ENCODE measurements at regions not wholly inside any gene's neighbourhood (a gene's known extent, or its start where the extent isn't known, plus 50 kb on each side); places are given as distances from the start of the nearest gene placed in this dataset.
A peak's percentile ranks its signal among the peaks of the same experiment; 100 is the strongest.

GRCh38 chr10:4064489-4064888, 279.5 kb upstream of the KLF6 start:
- H3K4me1 ChIP-seq, result peaks cover 32 to 80% (median 59%) of the 10 kb centered on the region in 4 donors
- TF ChIP-seq EP300 (IDR thresholded peaks at IDR 0.05; ENCODE audit: low read depth), result no peak
- TF ChIP-seq, protein P1, sequence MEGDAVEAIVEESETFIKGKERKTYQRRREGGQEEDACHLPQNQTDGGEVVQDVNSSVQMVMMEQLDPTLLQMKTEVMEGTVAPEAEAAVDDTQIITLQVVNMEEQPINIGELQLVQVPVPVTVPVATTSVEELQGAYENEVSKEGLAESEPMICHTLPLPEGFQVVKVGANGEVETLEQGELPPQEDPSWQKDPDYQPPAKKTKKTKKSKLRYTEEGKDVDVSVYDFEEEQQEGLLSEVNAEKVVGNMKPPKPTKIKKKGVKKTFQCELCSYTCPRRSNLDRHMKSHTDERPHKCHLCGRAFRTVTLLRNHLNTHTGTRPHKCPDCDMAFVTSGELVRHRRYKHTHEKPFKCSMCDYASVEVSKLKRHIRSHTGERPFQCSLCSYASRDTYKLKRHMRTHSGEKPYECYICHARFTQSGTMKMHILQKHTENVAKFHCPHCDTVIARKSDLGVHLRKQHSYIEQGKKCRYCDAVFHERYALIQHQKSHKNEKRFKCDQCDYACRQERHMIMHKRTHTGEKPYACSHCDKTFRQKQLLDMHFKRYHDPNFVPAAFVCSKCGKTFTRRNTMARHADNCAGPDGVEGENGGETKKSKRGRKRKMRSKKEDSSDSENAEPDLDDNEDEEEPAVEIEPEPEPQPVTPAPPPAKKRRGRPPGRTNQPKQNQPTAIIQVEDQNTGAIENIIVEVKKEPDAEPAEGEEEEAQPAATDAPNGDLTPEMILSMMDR (IDR thresholded peaks at IDR 0.05), result no peak
- TF ChIP-seq POLR2A (IDR thresholded peaks at IDR 0.05), result no peak
- TF ChIP-seq POLR2AphosphoS5 (IDR thresholded peaks at IDR 0.05), result no peak
- no peak overlapping the region for H3K27ac ChIP-seq
- no peaks in the 10 kb centered on the region for H3K36me3 ChIP-seq
- no peaks in the 10 kb centered on the region for H3K27me3 ChIP-seq
- intact Hi-C loops (cut with DNase I; ENCODE audit: low total_unique reads), result no loop called here
- in situ Hi-C loops (cut with MboI; ENCODE audit: low pct_ligation_motif_present in 1 of 4, low pct_unique_long_range_greater_than_20kb in 1 of 4, low sequenced_read_pairs in 3 of 4), result loop anchor here in 2 of 4 donors (25.0 kb wide), 3 partner anchors 98 to 602 kb away; no protein-coding TSS in a partner anchor
- H3K4me3 ChIP-seq, result no peak overlapping the region
- no peak for DNase-seq
- 93% methylated on average over 3 to 6 of the region's 6 CpGs for WGBS, 2 donors (ENCODE audit: low coverage in 1 of 2)
- H3K9me3 ChIP-seq, result no peaks in the 10 kb centered on the region

DNA sequence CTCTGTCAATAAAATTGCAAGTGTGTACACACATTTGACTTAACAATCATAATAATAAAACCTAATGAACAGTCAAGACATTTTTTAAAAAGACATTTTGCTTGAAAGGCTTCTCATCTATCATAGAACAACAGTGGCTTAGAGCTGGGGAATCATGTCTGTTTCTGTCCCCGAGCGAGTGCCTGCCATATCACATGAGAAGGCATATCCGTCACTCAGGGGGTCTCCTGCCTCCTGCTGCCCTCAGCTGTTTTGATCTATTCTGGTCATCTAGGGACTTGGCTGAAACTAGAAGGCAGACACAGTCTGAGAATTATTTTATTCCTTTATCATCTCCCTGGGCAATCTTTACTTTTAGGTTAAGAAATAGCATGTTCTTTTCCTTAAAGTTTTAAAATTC, 278.7 kb upstream of the KLF6 start:
- H3K4me1 ChIP-seq, result peaks cover 35 to 79% (median 63%) of the 10 kb centered on the region in 4 donors
- intact Hi-C loops (cut with DNase I; ENCODE audit: low total_unique reads) (no loop called here), in situ Hi-C loops (cut with MboI; ENCODE audit: low pct_ligation_motif_present in 1 of 4, low pct_unique_long_range_greater_than_20kb in 1 of 4, low sequenced_read_pairs in 3 of 4) (loop anchor here in 2 of 4 donors (25.0 kb wide), 3 partner anchors 99 to 601 kb away; no protein-coding TSS in a partner anchor)
- no peaks in the 10 kb centered on the region for H3K36me3 ChIP-seq
- H3K9me3 ChIP-seq, result no peaks in the 10 kb centered on the region
- peak overlapping the region in 3 of 4 donors; percentile 81 to 86 (median 85) for H3K27ac ChIP-seq
- no peak for TF ChIP-seq POLR2A (IDR thresholded peaks at IDR 0.05)
- TF ChIP-seq, protein P1 (IDR thresholded peaks at IDR 0.05), result no peak
- no peak for TF ChIP-seq EP300 (IDR thresholded peaks at IDR 0.05; ENCODE audit: low read depth)
- TF ChIP-seq POLR2AphosphoS5 (IDR thresholded peaks at IDR 0.05), result no peak
- no peaks in the 10 kb centered on the region for H3K27me3 ChIP-seq
- WGBS, 2 donors (ENCODE audit: low coverage in 1 of 2), result 88 to 95% methylated on average over 3 of the region's 3 CpGs
- no peak overlapping the region for H3K4me3 ChIP-seq
- no peak for DNase-seq

DNA sequence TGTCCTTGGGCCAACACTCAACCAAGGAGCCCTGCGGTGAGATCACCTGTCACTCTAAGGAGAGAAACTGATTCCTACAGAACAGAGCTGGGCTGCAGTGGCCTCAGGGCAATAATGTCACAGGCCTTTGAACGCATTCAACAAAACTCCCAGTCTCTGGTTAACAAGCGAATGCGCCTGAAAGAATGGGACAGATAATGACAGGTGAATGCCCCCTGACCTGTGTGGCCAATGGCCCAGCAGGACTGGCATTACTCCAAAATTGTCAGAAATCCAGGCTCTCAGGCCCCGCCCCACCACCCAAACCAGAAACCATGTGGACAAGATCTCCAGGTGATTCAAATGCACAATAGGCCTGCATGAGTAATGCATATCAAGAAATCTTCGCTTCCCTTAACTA, 277.7 kb upstream of the KLF6 start:
- no peak overlapping the region for H3K4me3 ChIP-seq
- no peaks in the 10 kb centered on the region for H3K9me3 ChIP-seq
- no peak for DNase-seq
- 96% methylated on average over 6 of the region's 6 CpGs; no CpG with 5 or more reads in 1 of the 2 donors for WGBS, 2 donors (ENCODE audit: low coverage in 1 of 2)
- no peaks in the 10 kb centered on the region for H3K27me3 ChIP-seq
- TF ChIP-seq POLR2AphosphoS5 (IDR thresholded peaks at IDR 0.05) (no peak), EP300 (IDR thresholded peaks at IDR 0.05; ENCODE audit: low read depth) (no peak), POLR2A (IDR thresholded peaks at IDR 0.05) (no peak)
- TF ChIP-seq, protein P1 (IDR thresholded peaks at IDR 0.05), result no peak
- peak overlapping the region; percentile 80 to 86 (median 83) for H3K27ac ChIP-seq
- intact Hi-C loops (cut with DNase I; ENCODE audit: low total_unique reads) (no loop called here), in situ Hi-C loops (cut with MboI; ENCODE audit: low pct_ligation_motif_present in 1 of 4, low pct_unique_long_range_greater_than_20kb in 1 of 4, low sequenced_read_pairs in 3 of 4) (loop anchor here in 2 of 4 donors (25.0 kb wide), 3 partner anchors 100 to 600 kb away; no protein-coding TSS in a partner anchor)
- H3K4me1 ChIP-seq, result peaks cover 35 to 80% (median 62%) of the 10 kb centered on the region in 4 donors
- no peaks in the 10 kb centered on the region for H3K36me3 ChIP-seq

DNA sequence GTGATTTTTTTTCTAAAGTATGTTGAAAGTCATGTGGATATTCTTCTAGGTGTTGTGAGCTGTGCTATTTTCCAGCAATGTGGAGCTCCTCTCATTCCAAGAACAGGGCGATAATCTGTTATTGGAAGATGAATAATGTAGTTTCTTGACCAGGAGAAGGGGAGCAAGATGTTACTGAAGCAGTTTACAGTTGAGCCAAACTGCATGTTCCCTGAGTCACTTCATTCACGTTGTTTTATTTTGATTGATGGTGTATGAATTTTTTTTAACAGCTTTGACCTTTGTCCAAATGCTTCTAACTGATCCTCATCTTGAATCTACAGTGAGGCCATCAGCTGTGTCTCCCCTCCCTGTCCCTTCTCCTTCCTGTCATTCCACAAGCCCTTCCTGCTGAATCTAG, 277.1 kb upstream of the KLF6 start:
- in situ Hi-C loops (cut with MboI; ENCODE audit: low pct_ligation_motif_present in 1 of 4, low pct_unique_long_range_greater_than_20kb in 1 of 4, low sequenced_read_pairs in 3 of 4), result loop anchor here in 2 of 4 donors (25.0 kb wide), 3 partner anchors 100 to 600 kb away; no protein-coding TSS in a partner anchor
- Histone ChIP-seq H3K4me3 (no peak overlapping the region), H3K4me1 (peaks cover 35 to 80% (median 60%) of the 10 kb centered on the region in 4 donors), H3K27me3 (no peaks in the 10 kb centered on the region), H3K9me3 (no peaks in the 10 kb centered on the region), H3K36me3 (no peaks in the 10 kb centered on the region), H3K27ac (peak overlapping the region; percentile 80 to 86 (median 83))
- WGBS, 2 donors (ENCODE audit: low coverage in 1 of 2), result 40 to 44% methylated on average over 2 of the region's 2 CpGs
- intact Hi-C loops (cut with DNase I; ENCODE audit: low total_unique reads), result no loop called here
- TF ChIP-seq POLR2AphosphoS5 (IDR thresholded peaks at IDR 0.05) (peak in 2 of 3 donors; percentile 60 to 72), EP300 (IDR thresholded peaks at IDR 0.05; ENCODE audit: low read depth) (no peak), POLR2A (IDR thresholded peaks at IDR 0.05) (no peak)
- TF ChIP-seq, protein P1 (IDR thresholded peaks at IDR 0.05), result no peak
- no peak for DNase-seq
